WI38 (cell line): ENCODE measurements at regions not wholly inside any gene's neighbourhood (a gene's known extent, or its start where the extent isn't known, plus 50 kb on each side); places are given as distances from the start of the nearest gene placed in this dataset.
"Not testable (repeated sequence)": the region's sequence is repeated elsewhere in the genome, so short reads cannot be mapped to it uniquely, and the experiment has no call there.

Experiments used
- H3K4me3 ChIP-seq: 2 replicates; pipeline ENCODE4 v1.5.1; 2011; ENCODE audit warnings: low read depth, mild to moderate bottlenecking, control low read depth, low read length
- CTCF ChIP-seq: IDR thresholded peaks from 2 replicates; pipeline ENCODE4 v1.5.1; 2012; ENCODE audit warnings: low read depth, mild to moderate bottlenecking, control low read depth, low read length

DNA sequence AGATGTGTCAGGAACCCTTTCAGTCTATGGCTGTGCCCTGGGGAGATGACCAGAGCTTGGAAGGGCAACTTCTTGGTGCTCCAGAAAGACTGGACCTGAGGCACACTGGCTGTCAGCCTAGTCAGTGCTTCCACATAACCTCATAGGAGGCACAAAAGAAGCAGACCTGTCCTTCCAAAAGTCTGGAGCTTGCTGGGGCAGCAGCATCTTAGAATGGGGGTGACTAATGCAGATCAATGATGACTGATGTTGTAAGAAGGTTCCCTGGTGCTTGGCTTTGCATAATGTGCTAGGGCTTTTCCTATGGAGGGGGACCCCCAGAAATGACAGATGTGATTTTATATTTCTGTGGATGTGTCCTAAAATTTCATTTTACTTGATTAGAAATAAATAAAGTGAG is 255.7 kb upstream of the THUMPD2 start:
- no peak for TF ChIP-seq CTCF

GRCh38 chr2:40034198-40034597 is 255.1 kb upstream of the THUMPD2 start:
- H3K4me3 ChIP-seq = no peak overlapping the region
- no peak for TF ChIP-seq CTCF

More for the DNA sequence above, 255.7 kb upstream of the THUMPD2 start:
- H3K4me3 ChIP-seq = no peak overlapping the region

GRCh38 chr2:40033781-40034180 is 254.7 kb upstream of the THUMPD2 start:
- no peak overlapping the region for H3K4me3 ChIP-seq
- TF ChIP-seq CTCF = no peak

DNA sequence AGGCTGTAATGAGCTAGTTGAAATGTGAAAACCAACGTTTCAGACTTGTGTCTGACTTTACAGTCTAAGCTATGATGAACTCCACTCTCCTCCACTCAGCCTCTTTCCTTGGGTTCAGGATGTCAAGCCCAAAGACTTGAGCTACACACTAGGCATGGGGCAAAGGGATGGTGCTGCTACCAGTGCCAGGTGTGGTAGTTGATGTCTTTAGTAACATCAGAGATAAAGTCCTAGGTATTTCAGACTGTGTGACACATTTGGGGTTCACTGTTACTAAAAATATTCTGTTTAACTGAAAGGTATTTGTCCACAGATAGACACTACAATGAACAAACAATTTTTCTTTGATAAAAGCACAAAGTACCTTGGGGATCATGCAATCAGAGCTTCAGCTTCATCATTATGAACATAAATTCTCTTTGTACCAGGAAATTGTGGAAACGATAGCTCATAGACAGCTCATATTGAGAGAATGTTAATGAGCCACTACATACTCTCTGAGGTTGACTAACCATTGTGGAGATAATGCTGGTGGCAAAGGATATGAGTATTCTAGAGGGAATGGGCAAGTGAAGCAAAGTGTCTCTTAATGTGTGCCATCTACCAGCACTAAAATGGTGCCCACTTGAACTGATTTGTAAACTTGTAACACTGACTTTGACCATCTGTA is 253.7 kb upstream of the THUMPD2 start:
- TF ChIP-seq CTCF = no peak
- no peak overlapping the region for H3K4me3 ChIP-seq

DNA sequence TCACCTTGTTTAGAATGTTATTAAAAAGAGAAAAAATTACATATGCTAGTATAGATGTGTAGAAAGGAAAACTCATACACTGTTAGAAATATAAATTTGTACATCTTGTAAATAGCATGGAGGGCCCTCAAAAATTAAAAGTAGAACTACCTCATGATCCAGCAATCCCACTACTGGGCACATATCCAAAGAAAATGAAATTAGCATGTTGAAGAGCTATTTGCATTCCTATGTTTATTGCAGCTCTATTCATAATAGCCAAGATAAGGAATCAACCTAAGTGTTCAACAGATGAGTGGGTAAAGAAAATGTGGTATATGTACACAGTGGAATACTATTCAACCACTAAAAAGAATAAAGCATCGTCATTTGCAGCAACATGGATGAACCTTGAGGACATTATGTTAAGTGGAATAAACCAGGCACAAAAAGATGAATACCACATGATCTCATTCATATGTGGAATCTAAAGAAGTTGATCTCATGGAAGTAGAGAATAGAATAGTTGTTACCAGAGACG is 251.5 kb upstream of the THUMPD2 start:
- TF ChIP-seq CTCF = no peak

GRCh38 chr2:40028792-40029488 is 249.9 kb upstream of the THUMPD2 start:
- no peak for TF ChIP-seq CTCF
- no peak overlapping the region for H3K4me3 ChIP-seq

More for the DNA sequence above, 251.5 kb upstream of the THUMPD2 start:
- no peak overlapping the region for H3K4me3 ChIP-seq

DNA sequence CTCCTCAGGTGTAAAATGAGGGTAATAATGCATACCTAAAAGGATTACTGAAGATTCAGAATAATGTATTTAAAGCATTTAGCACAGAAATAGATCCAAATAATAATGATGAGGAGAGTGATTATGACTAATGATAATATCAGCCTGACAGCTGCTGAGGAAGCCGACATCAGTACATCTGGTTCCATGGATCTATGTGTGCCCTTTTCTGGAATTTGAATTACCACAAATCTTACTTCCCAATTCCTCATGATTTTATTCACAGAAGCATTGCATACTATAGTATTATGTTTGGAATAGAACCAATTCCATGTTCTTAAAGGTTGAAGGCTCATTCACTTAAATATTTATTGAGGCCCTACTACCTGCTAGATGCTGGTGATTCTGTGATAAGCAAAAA is 248.9 kb upstream of the THUMPD2 start:
- TF ChIP-seq CTCF = no peak
- no peak overlapping the region for H3K4me3 ChIP-seq

GRCh38 chr2:40025276-40025675 is 246.2 kb upstream of the THUMPD2 start:
- H3K4me3 ChIP-seq = not testable (repeated sequence)
